ENCODE measurements at regions not wholly inside any gene's neighbourhood (a gene's known extent, or its start where the extent isn't known, plus 50 kb on each side); places are given as distances from the start of the nearest gene placed in this dataset.
"Not testable (repeated sequence)": the region's sequence is repeated elsewhere in the genome, so short reads cannot be mapped to it uniquely, and the experiment has no call there.

GRCh38 chr5:96483878-96484277 lies 50.8 kb upstream of the PCSK1 start:
- no peak for DNase-seq (ENCODE audit: low spot score)

- no peak for DNase-seq (ENCODE audit: low spot score)
Measured at GRCh38 chr5:96487859-96488258, 54.8 kb upstream of the PCSK1 start.

- no peak for DNase-seq (ENCODE audit: low spot score)
Measured at GRCh38 chr5:96489532-96489931, 56.5 kb upstream of the PCSK1 start.

GRCh38 chr5:96492459-96493047 lies 59.5 kb upstream of the PCSK1 start:
- DNase-seq (ENCODE audit: low spot score), result no peak

- DNase-seq (ENCODE audit: low spot score), result no peak
Measured at GRCh38 chr5:96493219-96493790, 60.3 kb upstream of the PCSK1 start.

- not testable (repeated sequence) for DNase-seq (ENCODE audit: low spot score)
Measured at GRCh38 chr5:96495412-96495811, 62.4 kb upstream of the PCSK1 start.

- DNase-seq (ENCODE audit: low spot score), result not testable (repeated sequence)
Measured at GRCh38 chr5:96497027-96497426, 64.0 kb upstream of the PCSK1 start.

- DNase-seq (ENCODE audit: low spot score), result no peak
Measured at GRCh38 chr5:96499753-96500345, 66.8 kb upstream of the PCSK1 start.

GRCh38 chr5:96501991-96502646 lies 69.1 kb upstream of the PCSK1 start:
- DNase-seq (ENCODE audit: low spot score), result no peak

- DNase-seq (ENCODE audit: low spot score), result no peak
Measured at GRCh38 chr5:96503501-96504236, 70.6 kb upstream of the PCSK1 start.

GRCh38 chr5:96506376-96506775 lies 73.3 kb upstream of the PCSK1 start:
- no peak for DNase-seq (ENCODE audit: low spot score)

- DNase-seq (ENCODE audit: low spot score), result no peak
Measured at GRCh38 chr5:96506866-96507527, 73.9 kb upstream of the PCSK1 start.

- no peak for DNase-seq (ENCODE audit: low spot score)
Measured at GRCh38 chr5:96509316-96509715, 76.3 kb upstream of the PCSK1 start.

GRCh38 chr5:96509721-96510350 lies 76.8 kb upstream of the PCSK1 start:
- no peak for DNase-seq (ENCODE audit: low spot score)

- DNase-seq (ENCODE audit: low spot score), result no peak
Measured at GRCh38 chr5:96516631-96517071, 83.6 kb upstream of the PCSK1 start.

- DNase-seq (ENCODE audit: low spot score), result no peak
Measured at GRCh38 chr5:96517295-96517694, 84.2 kb upstream of the PCSK1 start.

- DNase-seq (ENCODE audit: low spot score), result no peak
Measured at GRCh38 chr5:96520345-96520744, 87.3 kb upstream of the PCSK1 start.

GRCh38 chr5:96522635-96523355 lies 89.7 kb upstream of the PCSK1 start:
- DNase-seq (ENCODE audit: low spot score), result no peak

- no peak for DNase-seq (ENCODE audit: low spot score)
Measured at GRCh38 chr5:96527768-96528661, 95.0 kb upstream of the PCSK1 start.
